K562 (cell line): ENCODE measurements at regions not wholly inside any gene's neighbourhood (a gene's known extent, or its start where the extent isn't known, plus 50 kb on each side); places are given as distances from the start of the nearest gene placed in this dataset.

Source experiments
- ATAC-seq: fragments of 200-7000 bp; cut with Tn5 transposase; 3 replicates; pipeline ENCODE4 v1.9.1; 2020; ENCODE audit warnings: moderate library complexity
- BruUV-seq: library from RNA; stranded (reverse); fragments of 400-500 nt; replicated peaks from 2 replicates; lab custom pipeline; 2021; lab: Mats Ljungman, UMichigan
- CTCF ChIA-PET: fragments of 300-600 bp; formaldehyde crosslinking; extraction: SDS; loops from one replicate; lab custom pipeline; 2021; ENCODE audit warnings: low intra/inter-chr PET ratio; lab: Yijun Ruan, JAX
- POLR2A ChIA-PET: fragments of 300-600, 350-650 bp; sonication (Branson Sonifier 250); formaldehyde crosslinking; extraction: SDS; loops from one replicate; lab custom pipeline; 2021; ENCODE audit warnings: antibody characterized with exemption, inconsistent platforms; lab: Yijun Ruan, JAX
- DNase-seq, 4 experiments: peaks; one replicate each; pipeline versions ENCODE4 v3.0.0 to v3.0.0-alpha.2; 2011 to 2018; ENCODE audit warnings: low spot score in 3 of 4, mixed read lengths in 3 of 4; ENCODE audit errors: extremely low read depth in 1 of 4
- FAIRE-seq: peaks from 2 replicates; lab custom pipeline; 2011; peaks lifted over from hg19 to GRCh38; lab: Jason Lieb, UNC
- H2AFZ ChIP-seq: 2 replicates; pipeline ENCODE4 v1.6.0; 2011; ENCODE audit warnings: low read depth, low read length, control low read depth, inconsistent platforms
- H3K27ac ChIP-seq: fragments of 200-600 bp; 3 replicates; pipeline ENCODE4 v1.8.0; 2011; ENCODE audit warnings: low read depth, mild to moderate bottlenecking, control low read depth, inconsistent platforms, low read length, moderate library complexity, mixed read lengths; ENCODE audit errors: extremely low read depth
- H3K27me3 ChIP-seq, 2 experiments: fragments of 300-600 bp in 1 of 2; 2 replicates in 1 of 2; 3 replicates in 1 of 2; pipeline versions ENCODE4 v1.6.0 to v1.8.0; 2011; ENCODE audit warnings: inconsistent platforms in 2 of 2, low read length in 2 of 2, mild to moderate bottlenecking in 1 of 2, mixed read lengths in 1 of 2, moderate library complexity in 1 of 2; ENCODE audit not compliant: control insufficient read depth in 2 of 2, insufficient read depth in 2 of 2
- H3K36me3 ChIP-seq: fragments of 300-600 bp; 3 replicates; pipeline ENCODE4 v1.8.0; 2011; ENCODE audit warnings: mild to moderate bottlenecking, low read length, inconsistent platforms; ENCODE audit not compliant: control insufficient read depth, insufficient read depth
- H3K4me1 ChIP-seq, 2 experiments: fragments of 200-600 bp in 1 of 2; replicated peaks in 1 of 2; 2 replicates in 1 of 2; 3 replicates in 1 of 2; pipeline versions ENCODE4 v1.5.1 to v1.8.0; 2011; ENCODE audit warnings: inconsistent platforms in 2 of 2, low read length in 2 of 2, mild to moderate bottlenecking in 1 of 2, mixed read lengths in 1 of 2, moderate library complexity in 1 of 2; ENCODE audit not compliant: control insufficient read depth in 2 of 2, insufficient read depth in 2 of 2
- H3K4me2 ChIP-seq: 2 replicates; pipeline ENCODE4 v1.6.1; 2011; ENCODE audit warnings: low read length, control low read depth, inconsistent platforms, mixed read lengths; ENCODE audit not compliant: insufficient read depth
- H3K4me3 ChIP-seq: fragments of 200-600 bp; sonication (generic), shearing (Covaris generic); 2 replicates; pipeline ENCODE4 v1.5.1; 2016; ENCODE audit warnings: control low read depth, inconsistent platforms
- H3K79me2 ChIP-seq: fragments of 200-600 bp; 3 replicates; pipeline ENCODE4 v1.8.0; 2011; ENCODE audit warnings: low read length, inconsistent platforms; ENCODE audit not compliant: control insufficient read depth, insufficient read depth
- H3K9ac ChIP-seq, 2 experiments: 2 replicates each; pipeline versions ENCODE4 v1.6.0 to v1.6.1; 2011; ENCODE audit warnings: low read depth in 2 of 2, low read length in 2 of 2, control low read depth in 1 of 2, inconsistent platforms in 1 of 2, mild to moderate bottlenecking in 1 of 2, mixed read lengths in 1 of 2; ENCODE audit not compliant: insufficient read depth in 1 of 2
- H3K9me1 ChIP-seq: one replicate; pipeline ENCODE4 v1.6.0; 2011; ENCODE audit warnings: inconsistent platforms, mild to moderate bottlenecking, low read length, moderate library complexity; ENCODE audit not compliant: control insufficient read depth, insufficient read depth
- H3K9me3 ChIP-seq: replicated peaks from 2 replicates; pipeline ENCODE4 v1.5.1; 2011; ENCODE audit warnings: low read depth, low read length, inconsistent platforms; ENCODE audit not compliant: control insufficient read depth, insufficient read depth
- H4K20me1 ChIP-seq: replicated peaks from 2 replicates; pipeline ENCODE4 v1.6.1; 2011; ENCODE audit warnings: low read length, inconsistent platforms, mixed read lengths; ENCODE audit not compliant: control insufficient read depth, insufficient read depth
- NFE2 ChIP-seq: IDR thresholded peaks from 2 replicates; pipeline ENCODE4 v1.6.1; 2014; ENCODE audit warnings: antibody characterized with exemption, low read depth
- NUFIP1 ChIP-seq: fragments of 450-650 bp; IDR thresholded peaks from 2 replicates; pipeline ENCODE4 v1.6.1; 2018; ENCODE audit not compliant: partially characterized antibody
- RAD21 ChIP-seq, 2 experiments: fragments of 250-450 bp in 1 of 2; fragments of 450-650 bp in 1 of 2; sonication (Bioruptor Pico) in 1 of 2; formaldehyde crosslinking in 1 of 2; IDR thresholded peaks in 1 of 2; conservative IDR thresholded peaks in 1 of 2; 2 replicates each; pipeline versions ENCODE4 v1.4.0 to v1.8.0; 2020 to 2022; ENCODE audit warnings: mild to moderate bottlenecking in 2 of 2, moderate library complexity in 1 of 2
- RCOR1 ChIP-seq, 2 experiments: IDR thresholded peaks; 2 replicates each; pipeline ENCODE4 v1.6.1; 2012; ENCODE audit warnings: low read depth in 2 of 2, low read length in 2 of 2, borderline replicate concordance in 1 of 2, improper control_type of control experiment in 1 of 2
- SMC3 ChIP-seq: conservative IDR thresholded peaks from 2 replicates; pipeline ENCODE4 v1.6.1; 2011; ENCODE audit warnings: low read depth, low read length, improper control_type of control experiment; ENCODE audit not compliant: insufficient read depth
- WGBS: fragments of 100-300 bp; shearing (Covaris generic); methylation state at CpG from one replicate; pipeline ENCODE4 v1.1.6; 2016; ENCODE audit warnings: low coverage, mixed read lengths; ENCODE audit not compliant: insufficient coverage; ENCODE audit errors: missing lambda C conversion rate; 5-methylcytosine and 5-hydroxymethylcytosine counted together
- in situ Hi-C: fragments of 300-500 bp; cut with MboI; formaldehyde crosslinking; loops from 4 replicates; pipeline ENCODE4 v1.15.0; 2018; ENCODE audit warnings: inconsistent platforms, mixed read lengths
- intact Hi-C: fragments of 100-400 bp; cut with micrococcal nuclease; formaldehyde crosslinking; loops from 2 replicates; pipeline ENCODE4 v1.14.2; 2022
- TF ChIP-seq, protein P1 (sequence below), 2 experiments: fragments of 450-650 bp; formaldehyde crosslinking in 1 of 2; IDR thresholded peaks; 2 replicates each; pipeline versions ENCODE4 v1.4.0 to v1.6.1; 2014 to 2020; ENCODE audit warnings: mild to moderate bottlenecking in 2 of 2, borderline replicate concordance in 1 of 2, low read depth in 1 of 2
- TF ChIP-seq, protein P2 (sequence below): IDR thresholded peaks from 2 replicates; pipeline ENCODE4 v1.6.1; 2011; ENCODE audit warnings: borderline replicate concordance, low read depth, mild to moderate bottlenecking, moderate library complexity, low read length; ENCODE audit not compliant: insufficient read depth, poor library complexity, severe bottlenecking
- TF ChIP-seq, protein P3 (sequence below), 3 experiments: IDR thresholded peaks in 2 of 3; conservative IDR thresholded peaks in 1 of 3; 2 replicates each; pipeline ENCODE4 v1.5.1; 2011 to 2012; ENCODE audit warnings: low read length in 3 of 3, mild to moderate bottlenecking in 3 of 3, control low read depth in 2 of 3, improper control_type of control experiment in 1 of 3, inconsistent platforms in 1 of 3, low read depth in 1 of 3, mixed read lengths in 1 of 3, moderate library complexity in 1 of 3; ENCODE audit not compliant: insufficient read depth in 2 of 3

DNA sequence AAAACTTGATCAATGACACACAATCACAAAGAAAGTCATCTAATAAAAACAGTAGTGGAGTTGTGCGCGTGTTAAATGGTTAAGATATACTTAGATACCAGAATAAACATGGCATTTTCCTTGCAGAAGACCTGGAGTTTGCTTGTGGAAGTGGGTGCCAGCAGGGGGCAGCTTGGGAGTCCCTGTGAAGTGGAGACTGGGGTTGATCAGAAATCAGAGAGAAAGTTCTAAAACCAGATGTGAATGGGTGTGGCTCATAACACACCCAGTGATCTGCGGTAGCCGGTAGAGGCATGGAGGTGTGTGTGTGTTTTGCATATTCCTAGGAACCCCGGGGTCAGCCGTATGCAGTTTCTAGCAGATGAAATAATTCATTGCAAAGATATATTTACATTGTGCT is 300.1 kb upstream of the TRIB2 start:
- Histone ChIP-seq H3K9ac (no peak overlapping the region), H3K27me3 (no peaks in the 10 kb centered on the region), H2AFZ (no peak overlapping the region), H3K79me2 (no peaks in the 10 kb centered on the region), H3K9me3 (no peaks in the 10 kb centered on the region), H3K4me1 (peaks cover 0 to 5% of the 10 kb centered on the region in 2 experiments; a peak in 2 of 5 replicates), H3K27ac (no peak overlapping the region), H3K9me1 (no peaks in the 10 kb centered on the region), H3K4me3 (no peak overlapping the region), H3K36me3 (peaks cover 5% of the 10 kb centered on the region; the same call in 1 of the 3 replicates), H4K20me1 (no peaks in the 10 kb centered on the region), H3K4me2 (no peak overlapping the region)
- FAIRE-seq (peak; percentile 75), DNase-seq (peak; percentile 45 to 78 (median 59)), ATAC-seq (peak; percentile 94)
- POLR2A ChIA-PET = interaction anchor here (1.0 kb wide), 1 partner anchor 40 kb away, joined by 4 read pairs; no protein-coding TSS in a partner anchor
- WGBS = 28% methylated on average over 6 of the region's 6 CpGs
- intact Hi-C loops = loop anchor here (1.0 to 5.0 kb wide), 2 partner anchors 300 to 591 kb away; partner anchors contain the start of gene TRIB2
- no TSS peak for BruUV-seq
- in situ Hi-C loops = loop anchor here (5.0 kb wide), 1 partner anchor 301 kb away; the partner anchor contains the start of gene TRIB2
- CTCF ChIA-PET = interaction anchor here (0.7 to 1.1 kb wide), 2 partner anchors 300 to 591 kb away, joined by 3 read pairs; no protein-coding TSS in a partner anchor
- TF ChIP-seq RAD21 (CRISPR knock-in tag; conservative IDR thresholded peaks at IDR 0.05 in 1 of 2, IDR thresholded peaks at IDR 0.05 in 1 of 2) (peak; percentile 60 to 73), NFE2 (no peak), NUFIP1 (no peak), SMC3 (peak; percentile 76), RCOR1 (IDR thresholded peaks at IDR 0.05; ENCODE audit: borderline replicate concordance in 1 of 2, low read depth in 2 of 2, low read length in 2 of 2) (peak in 1 of 2 experiments; percentile 59; a peak in 1 of 4 replicates)
- TF ChIP-seq, protein P1, sequence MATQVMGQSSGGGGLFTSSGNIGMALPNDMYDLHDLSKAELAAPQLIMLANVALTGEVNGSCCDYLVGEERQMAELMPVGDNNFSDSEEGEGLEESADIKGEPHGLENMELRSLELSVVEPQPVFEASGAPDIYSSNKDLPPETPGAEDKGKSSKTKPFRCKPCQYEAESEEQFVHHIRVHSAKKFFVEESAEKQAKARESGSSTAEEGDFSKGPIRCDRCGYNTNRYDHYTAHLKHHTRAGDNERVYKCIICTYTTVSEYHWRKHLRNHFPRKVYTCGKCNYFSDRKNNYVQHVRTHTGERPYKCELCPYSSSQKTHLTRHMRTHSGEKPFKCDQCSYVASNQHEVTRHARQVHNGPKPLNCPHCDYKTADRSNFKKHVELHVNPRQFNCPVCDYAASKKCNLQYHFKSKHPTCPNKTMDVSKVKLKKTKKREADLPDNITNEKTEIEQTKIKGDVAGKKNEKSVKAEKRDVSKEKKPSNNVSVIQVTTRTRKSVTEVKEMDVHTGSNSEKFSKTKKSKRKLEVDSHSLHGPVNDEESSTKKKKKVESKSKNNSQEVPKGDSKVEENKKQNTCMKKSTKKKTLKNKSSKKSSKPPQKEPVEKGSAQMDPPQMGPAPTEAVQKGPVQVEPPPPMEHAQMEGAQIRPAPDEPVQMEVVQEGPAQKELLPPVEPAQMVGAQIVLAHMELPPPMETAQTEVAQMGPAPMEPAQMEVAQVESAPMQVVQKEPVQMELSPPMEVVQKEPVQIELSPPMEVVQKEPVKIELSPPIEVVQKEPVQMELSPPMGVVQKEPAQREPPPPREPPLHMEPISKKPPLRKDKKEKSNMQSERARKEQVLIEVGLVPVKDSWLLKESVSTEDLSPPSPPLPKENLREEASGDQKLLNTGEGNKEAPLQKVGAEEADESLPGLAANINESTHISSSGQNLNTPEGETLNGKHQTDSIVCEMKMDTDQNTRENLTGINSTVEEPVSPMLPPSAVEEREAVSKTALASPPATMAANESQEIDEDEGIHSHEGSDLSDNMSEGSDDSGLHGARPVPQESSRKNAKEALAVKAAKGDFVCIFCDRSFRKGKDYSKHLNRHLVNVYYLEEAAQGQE (IDR thresholded peaks at IDR 0.05; ENCODE audit: borderline replicate concordance) = peak; percentile 68
- TF ChIP-seq, protein P1 (CRISPR knock-in tag; IDR thresholded peaks at IDR 0.05; ENCODE audit: low read depth) = no peak
- TF ChIP-seq, protein P2, sequence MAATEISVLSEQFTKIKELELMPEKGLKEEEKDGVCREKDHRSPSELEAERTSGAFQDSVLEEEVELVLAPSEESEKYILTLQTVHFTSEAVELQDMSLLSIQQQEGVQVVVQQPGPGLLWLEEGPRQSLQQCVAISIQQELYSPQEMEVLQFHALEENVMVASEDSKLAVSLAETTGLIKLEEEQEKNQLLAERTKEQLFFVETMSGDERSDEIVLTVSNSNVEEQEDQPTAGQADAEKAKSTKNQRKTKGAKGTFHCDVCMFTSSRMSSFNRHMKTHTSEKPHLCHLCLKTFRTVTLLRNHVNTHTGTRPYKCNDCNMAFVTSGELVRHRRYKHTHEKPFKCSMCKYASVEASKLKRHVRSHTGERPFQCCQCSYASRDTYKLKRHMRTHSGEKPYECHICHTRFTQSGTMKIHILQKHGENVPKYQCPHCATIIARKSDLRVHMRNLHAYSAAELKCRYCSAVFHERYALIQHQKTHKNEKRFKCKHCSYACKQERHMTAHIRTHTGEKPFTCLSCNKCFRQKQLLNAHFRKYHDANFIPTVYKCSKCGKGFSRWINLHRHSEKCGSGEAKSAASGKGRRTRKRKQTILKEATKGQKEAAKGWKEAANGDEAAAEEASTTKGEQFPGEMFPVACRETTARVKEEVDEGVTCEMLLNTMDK = peak; percentile 17
- TF ChIP-seq, protein P3, sequence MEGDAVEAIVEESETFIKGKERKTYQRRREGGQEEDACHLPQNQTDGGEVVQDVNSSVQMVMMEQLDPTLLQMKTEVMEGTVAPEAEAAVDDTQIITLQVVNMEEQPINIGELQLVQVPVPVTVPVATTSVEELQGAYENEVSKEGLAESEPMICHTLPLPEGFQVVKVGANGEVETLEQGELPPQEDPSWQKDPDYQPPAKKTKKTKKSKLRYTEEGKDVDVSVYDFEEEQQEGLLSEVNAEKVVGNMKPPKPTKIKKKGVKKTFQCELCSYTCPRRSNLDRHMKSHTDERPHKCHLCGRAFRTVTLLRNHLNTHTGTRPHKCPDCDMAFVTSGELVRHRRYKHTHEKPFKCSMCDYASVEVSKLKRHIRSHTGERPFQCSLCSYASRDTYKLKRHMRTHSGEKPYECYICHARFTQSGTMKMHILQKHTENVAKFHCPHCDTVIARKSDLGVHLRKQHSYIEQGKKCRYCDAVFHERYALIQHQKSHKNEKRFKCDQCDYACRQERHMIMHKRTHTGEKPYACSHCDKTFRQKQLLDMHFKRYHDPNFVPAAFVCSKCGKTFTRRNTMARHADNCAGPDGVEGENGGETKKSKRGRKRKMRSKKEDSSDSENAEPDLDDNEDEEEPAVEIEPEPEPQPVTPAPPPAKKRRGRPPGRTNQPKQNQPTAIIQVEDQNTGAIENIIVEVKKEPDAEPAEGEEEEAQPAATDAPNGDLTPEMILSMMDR (IDR thresholded peaks at IDR 0.05 in 2 of 3, conservative IDR thresholded peaks at IDR 0.05 in 1 of 3; ENCODE audit: insufficient read depth in 2 of 3, low read depth in 1 of 3, low read length in 3 of 3) = peak; percentile 66 to 77 (median 69)
